DMS53 treated with DMSO at 0.1 percent for 48 hours (cell line): ENCODE measurements at regions not wholly inside any gene's neighbourhood (a gene's known extent, or its start where the extent isn't known, plus 50 kb on each side); places are given as distances from the start of the nearest gene placed in this dataset.

Experiments used
- DNase-seq: peaks from one replicate; lab custom pipeline; 2025; ENCODE audit not compliant: unreplicated experiment; lab: John Stamatoyannopoulos, UW

GRCh38 chr12:28933176-28933575, 215.9 kb upstream of the FAR2 start:
- DNase-seq, result no peak

DNA sequence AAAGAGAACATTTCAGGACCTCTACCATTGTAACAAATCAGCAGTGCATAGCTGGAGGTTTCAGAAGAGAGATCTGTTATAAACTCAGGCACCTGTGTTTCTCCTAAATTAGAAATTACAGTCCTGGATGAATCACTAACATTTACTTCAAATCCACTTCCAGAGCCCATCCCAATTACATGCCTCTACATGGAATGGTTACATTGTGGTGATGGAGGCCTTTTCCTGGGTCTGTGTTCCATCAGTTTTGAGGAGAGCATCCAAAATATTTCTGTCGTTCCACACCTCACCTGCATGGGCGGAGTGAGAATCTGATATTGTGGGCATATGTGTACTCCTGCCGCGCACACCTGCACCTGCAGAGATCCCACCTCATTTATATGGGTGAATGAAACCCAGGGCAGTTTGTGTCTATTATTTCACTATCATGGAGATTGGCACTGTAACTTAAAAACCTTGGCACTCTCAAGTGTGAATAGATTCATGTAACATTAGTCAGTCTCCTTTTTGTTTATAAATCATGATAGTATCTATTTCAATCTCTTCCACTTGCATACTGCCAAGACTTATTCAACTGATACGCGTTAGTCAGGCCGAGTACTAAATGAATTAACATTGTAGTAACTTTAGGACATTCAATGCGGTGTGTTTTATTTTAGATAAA, 215.1 kb upstream of the FAR2 start:
- no peak for DNase-seq

GRCh38 chr12:28936221-28936620, 212.9 kb upstream of the FAR2 start:
- no peak for DNase-seq

DNA sequence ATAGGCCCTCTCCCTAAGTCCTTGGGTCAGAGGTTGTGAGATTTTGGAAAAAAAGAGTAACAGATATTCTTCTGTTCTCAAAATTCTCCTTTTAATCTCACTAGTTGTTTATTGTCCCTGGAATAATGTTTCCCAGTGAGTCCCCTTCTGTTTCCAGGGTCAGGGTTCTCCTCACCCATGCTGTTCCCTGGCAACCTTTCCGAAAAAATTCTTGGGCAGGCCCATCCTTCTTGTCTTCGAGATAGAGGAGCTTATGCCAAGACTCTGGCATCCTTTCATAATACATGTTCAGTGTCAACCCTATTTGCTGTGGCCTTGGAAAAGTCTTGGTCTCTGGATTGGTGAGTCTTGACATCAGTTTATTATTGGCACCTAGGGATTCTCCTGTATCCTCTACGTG, 212.4 kb upstream of the FAR2 start:
- DNase-seq, result no peak

DNA sequence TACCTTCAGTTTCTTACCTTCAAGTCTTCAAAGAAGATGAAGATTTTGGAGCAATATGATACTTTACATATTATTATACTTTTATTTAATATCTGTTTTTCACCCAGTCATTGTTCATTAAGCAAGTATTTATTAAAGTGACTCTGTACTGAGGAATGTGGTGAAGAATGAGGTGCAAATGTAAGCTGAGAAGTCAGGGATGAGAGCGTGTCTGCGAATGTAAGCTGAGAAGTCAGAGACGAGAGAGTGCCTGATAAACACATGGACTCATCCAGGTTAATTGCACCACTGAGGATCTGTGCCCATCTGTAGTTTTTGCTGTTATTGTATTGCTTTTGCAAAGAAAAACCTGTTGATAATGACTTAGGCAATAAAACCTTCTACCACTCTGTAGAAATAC, 211.9 kb upstream of the FAR2 start:
- DNase-seq, result no peak

GRCh38 chr12:28938056-28938455, 211.0 kb upstream of the FAR2 start:
- DNase-seq, result no peak

GRCh38 chr12:28938581-28939235, 210.4 kb upstream of the FAR2 start:
- DNase-seq, result no peak

DNA sequence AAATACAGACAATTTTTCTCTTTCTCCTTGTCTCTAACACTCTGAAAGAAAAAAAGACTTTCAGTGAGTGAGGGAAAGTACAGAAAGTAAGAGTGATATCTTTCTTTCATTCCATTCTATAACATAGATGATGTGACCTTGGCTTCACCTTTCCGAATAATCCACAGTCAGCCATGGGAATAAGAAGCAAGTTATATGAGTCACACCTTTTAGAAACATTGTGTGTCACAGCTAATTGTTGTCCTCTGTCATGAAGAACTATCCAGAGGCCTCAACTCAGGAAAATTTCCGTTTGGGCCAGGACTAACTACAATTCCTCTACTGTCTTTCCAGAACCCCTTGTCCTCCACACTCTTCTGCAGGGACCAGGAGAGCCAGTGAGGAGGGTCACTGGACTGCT, 209.7 kb upstream of the FAR2 start:
- DNase-seq, result no peak

DNA sequence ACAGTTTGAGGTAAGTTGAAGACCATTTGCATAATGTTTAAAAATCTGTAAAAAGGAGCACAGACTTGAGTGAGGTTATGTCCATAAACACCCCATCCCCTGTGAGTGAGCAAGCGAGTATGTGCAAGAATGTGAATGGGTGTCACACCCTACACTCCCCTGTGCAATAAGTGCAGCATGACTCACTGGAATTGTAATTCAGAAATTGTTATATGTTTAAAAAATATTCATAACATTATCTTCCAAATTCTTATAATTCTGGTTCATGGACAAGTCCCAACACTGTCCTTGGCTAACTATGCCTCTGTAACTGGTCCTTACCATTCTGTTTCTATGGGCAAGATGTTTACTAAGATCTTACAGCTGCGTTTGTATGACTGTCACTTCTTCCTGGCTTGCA, 207.8 kb upstream of the FAR2 start:
- no peak for DNase-seq

DNA sequence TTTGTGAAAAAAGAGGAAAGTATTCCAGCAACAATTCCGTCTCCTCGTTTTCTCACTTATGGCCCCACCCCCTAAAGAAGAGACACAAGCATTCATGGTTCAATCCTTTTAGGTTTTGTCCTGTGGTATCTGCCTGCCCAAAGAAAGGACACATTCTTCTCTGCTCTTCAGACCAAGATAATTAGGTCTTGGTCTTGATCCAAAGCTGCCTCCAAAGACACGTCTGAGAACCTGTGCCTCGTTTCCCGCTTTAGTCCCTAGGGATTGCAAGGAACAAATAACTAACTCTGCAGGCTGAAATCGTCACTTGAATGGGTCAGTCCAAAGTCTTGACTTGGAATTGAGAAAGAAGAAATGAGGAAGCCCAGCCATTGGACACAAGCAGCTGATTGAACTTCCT, 202.7 kb upstream of the FAR2 start:
- no peak for DNase-seq

GRCh38 chr12:28948685-28949084, 200.4 kb upstream of the FAR2 start:
- no peak for DNase-seq

DNA sequence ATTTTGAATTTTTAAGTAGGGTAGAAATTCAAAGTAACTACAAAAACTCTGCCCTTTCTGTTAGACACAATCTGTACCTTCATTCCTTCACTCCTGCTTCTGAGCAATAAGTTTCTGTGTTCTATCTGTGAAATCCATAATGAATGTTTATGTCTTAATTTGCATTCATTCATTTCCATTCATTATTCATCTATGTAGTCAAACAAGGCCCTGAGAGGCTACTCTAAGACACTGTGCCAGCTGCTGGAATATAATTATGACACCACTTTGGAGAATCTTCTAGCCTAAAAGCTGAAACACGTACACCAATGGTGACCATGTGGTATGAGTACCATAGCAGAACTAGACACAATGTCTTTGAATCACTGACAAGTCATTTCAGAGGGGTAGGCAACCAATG, 199.9 kb upstream of the FAR2 start:
- no peak for DNase-seq

DNA sequence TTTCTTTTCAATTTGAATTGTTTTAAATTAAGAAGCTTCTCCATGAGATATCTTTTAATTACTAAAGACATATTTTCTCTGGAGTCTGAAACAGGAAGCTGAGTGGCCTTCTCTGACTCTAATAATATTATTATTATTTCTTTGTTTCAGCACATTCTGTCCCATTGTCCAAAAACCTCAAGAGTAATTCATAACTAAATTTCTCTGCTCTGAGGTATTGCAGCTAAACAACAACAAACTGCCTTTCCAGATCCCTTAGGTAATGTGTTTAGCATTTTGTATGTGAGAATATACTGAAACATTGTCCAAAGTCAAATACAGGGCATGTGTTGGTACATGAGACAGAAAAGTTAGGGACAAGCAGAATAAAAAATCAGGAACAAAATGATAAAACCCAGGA, 199.0 kb upstream of the FAR2 start:
- DNase-seq, result no peak

DNA sequence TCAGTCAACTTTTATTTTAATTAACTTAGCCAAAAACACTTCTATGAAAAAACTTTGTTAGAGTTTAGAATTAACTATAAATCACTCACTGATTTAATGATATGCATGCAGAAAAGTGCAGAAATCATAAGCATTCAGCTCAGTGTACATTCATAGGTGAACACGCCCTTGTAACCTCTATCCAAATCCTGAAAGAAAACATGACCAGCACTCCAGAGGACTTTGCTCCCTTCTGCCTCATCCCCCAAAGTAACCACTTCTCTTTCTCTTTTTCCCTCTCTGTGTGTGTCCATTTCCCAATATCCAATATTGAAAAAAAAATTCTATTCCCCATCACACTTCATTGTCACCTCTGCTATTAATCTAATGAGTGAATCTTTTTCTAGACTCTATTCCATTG, 197.1 kb upstream of the FAR2 start:
- no peak for DNase-seq

- DNase-seq, result no peak
Observed at GRCh38 chr12:28954333-28954732, 194.7 kb upstream of the FAR2 start.

GRCh38 chr12:28955491-28955890, 193.6 kb upstream of the FAR2 start:
- no peak for DNase-seq

DNA sequence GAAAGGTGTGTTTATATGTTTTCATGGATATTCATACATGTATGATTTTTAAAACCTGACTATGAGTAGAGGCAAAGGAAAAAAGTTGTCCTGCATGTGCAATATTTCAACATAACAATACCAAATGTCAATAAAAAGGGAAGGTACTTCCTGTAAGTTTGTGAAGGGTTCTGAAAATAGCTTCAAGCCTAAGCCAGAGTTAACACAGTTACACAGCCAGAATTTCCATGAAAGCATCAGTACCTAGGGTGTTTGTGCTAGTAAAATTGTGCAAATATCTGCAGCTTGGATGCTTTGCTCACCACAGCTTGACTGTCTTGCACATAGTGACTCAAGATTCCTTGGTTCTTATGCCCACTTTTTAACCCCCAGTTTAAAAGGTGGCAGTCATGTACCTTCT, 193.1 kb upstream of the FAR2 start:
- no peak for DNase-seq

- DNase-seq, result no peak
Observed at GRCh38 chr12:28958553-28959195, 190.4 kb upstream of the FAR2 start.

GRCh38 chr12:28961948-28962384, 187.1 kb upstream of the FAR2 start:
- no peak for DNase-seq

- peak; percentile 36 for DNase-seq
Observed at GRCh38 chr12:28963554-28963953, 185.5 kb upstream of the FAR2 start.

DNA sequence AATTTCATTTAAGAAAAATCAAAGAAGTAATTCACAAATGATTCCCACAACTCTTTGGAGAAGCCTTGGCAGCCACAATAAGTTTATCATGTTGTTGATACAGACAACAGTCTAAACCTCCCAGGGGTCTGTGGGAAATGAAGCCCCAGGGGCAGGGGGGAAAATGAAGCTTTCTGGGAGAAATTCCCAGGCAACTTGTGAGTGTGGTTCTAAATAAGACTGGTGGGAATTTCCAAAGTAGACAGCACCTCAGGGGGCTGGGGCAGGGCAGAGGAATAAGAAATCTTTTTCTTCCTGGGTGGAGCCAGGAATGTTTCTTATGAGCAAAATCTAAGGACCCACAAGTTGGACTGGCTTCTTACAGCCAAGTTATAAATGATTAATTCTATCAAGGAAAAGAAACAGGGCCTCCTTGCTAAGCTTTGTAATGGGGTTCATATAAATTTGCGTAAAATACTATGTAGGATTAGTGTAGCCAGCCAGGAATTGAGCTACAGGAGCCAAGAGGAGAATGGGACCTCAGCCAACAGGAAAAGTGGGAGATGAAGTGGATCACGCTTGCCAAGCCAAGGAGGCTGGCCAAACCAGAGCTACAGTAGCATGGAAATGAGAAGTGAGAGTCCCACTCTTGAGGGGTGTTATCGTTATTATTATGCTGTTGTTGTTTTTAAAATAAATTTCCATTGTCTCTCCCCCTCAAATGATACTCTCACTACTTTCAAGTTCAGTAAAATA, 182.9 kb upstream of the FAR2 start:
- no peak for DNase-seq

GRCh38 chr12:28967426-28967825, 181.7 kb upstream of the FAR2 start:
- DNase-seq, result no peak
